ENCODE measurements at regions not wholly inside any gene's neighbourhood (a gene's known extent, or its start where the extent isn't known, plus 50 kb on each side); places are given as distances from the start of the nearest gene placed in this dataset.

DNA sequence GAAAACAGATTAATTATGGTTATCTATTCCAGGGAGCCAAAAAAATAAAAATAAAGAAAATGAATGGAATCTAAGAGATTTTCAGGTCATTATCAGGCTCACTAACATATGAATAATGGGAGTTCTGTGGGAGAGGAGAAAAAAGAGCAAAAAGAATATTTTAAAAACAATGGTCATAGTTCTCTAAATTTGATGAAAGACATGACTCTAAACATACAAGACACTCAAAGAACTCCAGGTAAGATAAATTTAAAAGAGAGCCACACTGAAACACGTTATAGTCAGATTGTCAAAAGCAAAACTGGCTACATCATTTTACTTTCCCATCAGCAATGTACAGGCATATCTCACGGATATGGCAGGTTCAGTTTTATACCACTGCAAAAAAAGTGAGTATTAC, 520.0 kb downstream of the ANKRD50 start:
- Histone ChIP-seq H3K4me3 (no peak overlapping the region), H3K36me3 (no peaks in the 10 kb centered on the region), H3K9me3 (replicated peaks) (peaks cover 43% of the 10 kb centered on the region), H3K4me1 (no peaks in the 10 kb centered on the region), H3K27ac (replicated peaks) (no peak overlapping the region), H3K27me3 (ENCODE audit: low read depth) (no peaks in the 10 kb centered on the region)
- intact Hi-C loops (cut with micrococcal nuclease): no loop called here
- TF ChIP-seq, protein P1, sequence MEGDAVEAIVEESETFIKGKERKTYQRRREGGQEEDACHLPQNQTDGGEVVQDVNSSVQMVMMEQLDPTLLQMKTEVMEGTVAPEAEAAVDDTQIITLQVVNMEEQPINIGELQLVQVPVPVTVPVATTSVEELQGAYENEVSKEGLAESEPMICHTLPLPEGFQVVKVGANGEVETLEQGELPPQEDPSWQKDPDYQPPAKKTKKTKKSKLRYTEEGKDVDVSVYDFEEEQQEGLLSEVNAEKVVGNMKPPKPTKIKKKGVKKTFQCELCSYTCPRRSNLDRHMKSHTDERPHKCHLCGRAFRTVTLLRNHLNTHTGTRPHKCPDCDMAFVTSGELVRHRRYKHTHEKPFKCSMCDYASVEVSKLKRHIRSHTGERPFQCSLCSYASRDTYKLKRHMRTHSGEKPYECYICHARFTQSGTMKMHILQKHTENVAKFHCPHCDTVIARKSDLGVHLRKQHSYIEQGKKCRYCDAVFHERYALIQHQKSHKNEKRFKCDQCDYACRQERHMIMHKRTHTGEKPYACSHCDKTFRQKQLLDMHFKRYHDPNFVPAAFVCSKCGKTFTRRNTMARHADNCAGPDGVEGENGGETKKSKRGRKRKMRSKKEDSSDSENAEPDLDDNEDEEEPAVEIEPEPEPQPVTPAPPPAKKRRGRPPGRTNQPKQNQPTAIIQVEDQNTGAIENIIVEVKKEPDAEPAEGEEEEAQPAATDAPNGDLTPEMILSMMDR (IDR thresholded peaks at IDR 0.05; ENCODE audit: borderline replicate concordance): no peak
- no peak for DNase-seq

DNA sequence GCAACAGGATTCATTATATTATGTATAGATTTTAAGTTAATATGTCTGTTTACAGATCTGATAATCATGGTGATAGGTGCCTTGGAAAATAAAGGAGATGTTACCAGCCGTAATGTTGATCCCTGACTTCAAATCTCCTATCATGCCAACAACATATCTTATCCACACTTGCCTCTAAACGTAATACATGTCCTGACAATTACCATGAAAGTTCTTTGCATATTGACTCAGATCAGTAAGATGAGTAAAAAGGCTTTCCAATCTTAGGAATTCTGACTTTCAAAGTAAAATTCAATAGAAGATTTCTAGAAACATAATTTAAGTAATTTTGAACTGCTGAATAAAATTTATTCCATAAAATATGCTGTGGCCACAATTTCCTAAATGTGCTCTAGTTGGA, 513.3 kb downstream of the ANKRD50 start:
- H3K27me3 ChIP-seq (ENCODE audit: low read depth): no peaks in the 10 kb centered on the region
- no peak overlapping the region for H3K4me3 ChIP-seq
- no peaks in the 10 kb centered on the region for H3K4me1 ChIP-seq
- H3K9me3 ChIP-seq (replicated peaks): peaks cover 11% of the 10 kb centered on the region
- intact Hi-C loops (cut with micrococcal nuclease): no loop called here
- TF ChIP-seq, protein P1 (IDR thresholded peaks at IDR 0.05; ENCODE audit: borderline replicate concordance): no peak
- no peak overlapping the region for H3K27ac ChIP-seq (replicated peaks)
- no peaks in the 10 kb centered on the region for H3K36me3 ChIP-seq
- no peak for DNase-seq

DNA sequence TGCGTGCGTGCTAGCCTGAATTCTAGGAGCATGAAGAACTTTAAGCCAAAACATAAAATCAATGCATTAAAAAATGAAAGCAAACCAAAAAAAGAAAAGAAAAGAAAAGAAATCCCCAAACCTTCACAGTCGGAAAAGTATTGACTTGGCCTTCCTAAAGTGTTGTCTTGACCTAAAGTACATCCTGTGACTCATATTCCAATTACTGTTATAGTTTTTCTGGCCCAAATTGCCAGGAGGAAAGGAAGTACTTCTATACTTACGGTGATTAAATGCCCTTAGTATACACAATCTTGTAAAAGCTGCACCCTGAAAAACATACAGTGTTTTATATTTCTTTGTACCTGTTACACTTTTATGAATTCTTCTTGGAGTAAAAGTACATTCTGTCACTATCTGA, 512.8 kb downstream of the ANKRD50 start:
- no peak for DNase-seq
- H3K4me3 ChIP-seq: no peak overlapping the region
- TF ChIP-seq, protein P1 (IDR thresholded peaks at IDR 0.05; ENCODE audit: borderline replicate concordance): no peak
- H3K36me3 ChIP-seq: no peaks in the 10 kb centered on the region
- H3K27ac ChIP-seq (replicated peaks): no peak overlapping the region
- peaks cover 5% of the 10 kb centered on the region for H3K9me3 ChIP-seq (replicated peaks)
- no peaks in the 10 kb centered on the region for H3K27me3 ChIP-seq (ENCODE audit: low read depth)
- H3K4me1 ChIP-seq: no peaks in the 10 kb centered on the region
- intact Hi-C loops (cut with micrococcal nuclease): no loop called here

DNA sequence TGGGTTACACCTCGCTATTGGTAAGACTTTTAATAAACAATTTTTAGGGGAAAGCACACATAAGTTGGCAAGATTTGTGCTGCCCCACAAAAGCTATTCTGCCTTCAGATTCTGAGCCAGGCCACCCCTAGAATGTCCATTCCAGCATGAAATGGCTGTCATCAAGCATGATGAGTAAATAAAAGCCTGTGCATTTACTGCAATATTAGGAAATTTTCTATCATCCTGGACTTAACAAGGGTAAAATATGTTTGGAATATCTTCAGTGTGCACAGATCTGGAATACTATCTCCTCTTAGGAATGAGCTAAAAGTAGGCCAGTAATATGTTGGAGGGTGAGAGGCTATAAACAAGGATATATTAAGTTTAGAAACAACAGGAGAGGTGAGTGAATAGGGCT, 510.9 kb downstream of the ANKRD50 start:
- H3K4me3 ChIP-seq: no peak overlapping the region
- no peaks in the 10 kb centered on the region for H3K9me3 ChIP-seq (replicated peaks)
- no peaks in the 10 kb centered on the region for H3K27me3 ChIP-seq (ENCODE audit: low read depth)
- no peaks in the 10 kb centered on the region for H3K4me1 ChIP-seq
- intact Hi-C loops (cut with micrococcal nuclease): no loop called here
- TF ChIP-seq, protein P1 (IDR thresholded peaks at IDR 0.05; ENCODE audit: borderline replicate concordance): no peak
- no peaks in the 10 kb centered on the region for H3K36me3 ChIP-seq
- no peak for DNase-seq
- H3K27ac ChIP-seq (replicated peaks): no peak overlapping the region

DNA sequence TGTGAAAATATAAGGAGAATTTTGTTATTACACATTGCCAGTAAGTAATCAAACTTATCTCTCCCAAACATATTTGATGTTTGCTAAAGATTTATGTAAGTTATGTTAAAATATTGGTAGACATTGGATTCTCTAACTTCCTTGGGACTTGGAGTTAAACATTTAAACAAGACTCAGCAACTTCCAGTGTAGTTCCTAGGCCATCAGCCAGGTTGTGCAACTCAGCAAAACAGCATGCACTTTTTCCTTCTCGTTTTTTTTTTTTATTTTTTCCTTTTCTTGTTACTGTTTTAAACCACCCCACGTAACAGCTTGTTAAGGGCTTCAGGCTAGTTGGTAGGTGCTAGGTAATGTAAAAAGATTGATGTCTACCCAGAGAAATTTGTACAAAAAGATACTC, 510.4 kb downstream of the ANKRD50 start:
- Histone ChIP-seq H3K9me3 (replicated peaks) (no peaks in the 10 kb centered on the region), H3K36me3 (no peaks in the 10 kb centered on the region), H3K4me1 (no peaks in the 10 kb centered on the region), H3K27ac (replicated peaks) (no peak overlapping the region), H3K27me3 (ENCODE audit: low read depth) (no peaks in the 10 kb centered on the region), H3K4me3 (no peak overlapping the region)
- TF ChIP-seq, protein P1 (IDR thresholded peaks at IDR 0.05; ENCODE audit: borderline replicate concordance): peak; percentile 39
- peak; percentile 14 for DNase-seq
- intact Hi-C loops (cut with micrococcal nuclease): no loop called here

All from left ventricle myocardium inferior (tissue), 1 donor.